PC-3 (cell line): ENCODE measurements at regions not wholly inside any gene's neighbourhood (a gene's known extent, or its start where the extent isn't known, plus 50 kb on each side); places are given as distances from the start of the nearest gene placed in this dataset.

ENCODE experiments used
- CTCF ChIP-seq: fragments of 300-600 bp; sonication (generic); conservative IDR thresholded peaks from 2 replicates; pipeline ENCODE4 v1.5.1; 2017; ENCODE audit warnings: antibody characterized with exemption, low read depth, mild to moderate bottlenecking, low read length
- EZH2 ChIP-seq: fragments of 300-600 bp; sonication (generic); IDR thresholded peaks from one replicate; pipeline ENCODE4 v1.6.1; 2017; ENCODE audit warnings: antibody characterized with exemption, mild to moderate bottlenecking, low read length; ENCODE audit not compliant: unreplicated experiment
- EZH2phosphoT487 ChIP-seq: fragments of 300-600 bp; sonication (generic); IDR thresholded peaks from 2 replicates; pipeline ENCODE4 v1.6.1; 2018; ENCODE audit warnings: mild to moderate bottlenecking, antibody characterized with exemption, low read length, borderline replicate concordance

GRCh38 chr4:176894498-176894897 lies 101.8 kb upstream of the VEGFC start:
- no peak for TF ChIP-seq CTCF
- TF ChIP-seq EZH2phosphoT487 = no peak
- no peak for TF ChIP-seq EZH2
